IMR-90 (cell line): ENCODE measurements at regions not wholly inside any gene's neighbourhood (a gene's known extent, or its start where the extent isn't known, plus 50 kb on each side); places are given as distances from the start of the nearest gene placed in this dataset.

Source experiments
- ATAC-seq: fragments of 200-7000 bp; cut with Tn5 transposase; 2 replicates; pipeline ENCODE4 v1.9.1; 2020; ENCODE audit warnings: low read depth, mild to moderate bottlenecking, moderate library complexity
- BruUV-seq: library from RNA; stranded (reverse); fragments of 400-500 nt; replicated peaks from 2 replicates; lab custom pipeline; 2021; lab: Mats Ljungman, UMichigan
- CTCF ChIA-PET: fragments of 300-600 bp; formaldehyde crosslinking; extraction: SDS; loops from one replicate; lab custom pipeline; 2021; ENCODE audit warnings: antibody characterized with exemption; lab: Yijun Ruan, JAX
- POLR2A ChIA-PET: fragments of 300-600 bp; sonication (Branson Sonifier 250); formaldehyde crosslinking; loops from one replicate; lab custom pipeline; 2022; ENCODE audit warnings: antibody characterized with exemption; ENCODE audit not compliant: unreplicated experiment; lab: Charles Lee
- DNase-seq: peaks from one replicate; pipeline ENCODE4 v3.0.0; 2013
- H2AFZ ChIP-seq: replicated peaks from 2 replicates; pipeline ENCODE3; 2013; ENCODE audit warnings: low read length, mild to moderate bottlenecking; ENCODE audit not compliant: poor library complexity
- H2AK5ac ChIP-seq: 2 replicates; pipeline ENCODE4 v1.6.1; 2013; ENCODE audit warnings: low read depth, low read length, inconsistent platforms
- H2AK9ac ChIP-seq: replicated peaks from 2 replicates; pipeline ENCODE3; 2013; ENCODE audit warnings: mild to moderate bottlenecking, low read depth, low read length, moderate library complexity; ENCODE audit not compliant: poor library complexity
- H2BK120ac ChIP-seq: 2 replicates; pipeline ENCODE4 v1.6.1; 2013; ENCODE audit warnings: low read depth, low read length, inconsistent platforms
- H2BK15ac ChIP-seq: 3 replicates; pipeline ENCODE4 v1.6.1; 2013; ENCODE audit warnings: low read depth, low read length, inconsistent platforms
- H2BK20ac ChIP-seq: 2 replicates; pipeline ENCODE4 v1.6.1; 2013; ENCODE audit warnings: low read depth, mild to moderate bottlenecking, inconsistent platforms, low read length, moderate library complexity
- H2BK5ac ChIP-seq: 2 replicates; pipeline ENCODE4 v1.6.1; 2013; ENCODE audit warnings: mild to moderate bottlenecking, low read depth, low read length, inconsistent platforms; ENCODE audit not compliant: poor library complexity, severe bottlenecking
- H3K14ac ChIP-seq: replicated peaks from 2 replicates; pipeline ENCODE4 v1.6.1; 2013; ENCODE audit warnings: low read depth, low read length, inconsistent platforms
- H3K18ac ChIP-seq: 2 replicates; pipeline ENCODE4 v1.6.1; 2013; ENCODE audit warnings: low read depth, low read length, control low read depth
- H3K23ac ChIP-seq: 2 replicates; pipeline ENCODE4 v1.6.1; 2013; ENCODE audit warnings: low read depth, low read length, inconsistent platforms
- H3K27ac ChIP-seq: 2 replicates; pipeline ENCODE4 v1.5.1; 2013; ENCODE audit warnings: mild to moderate bottlenecking, control low read depth, low read length; ENCODE audit not compliant: insufficient read depth
- H3K27me3 ChIP-seq: 2 replicates; pipeline ENCODE4 v1.6.1; 2013; ENCODE audit warnings: low read length; ENCODE audit not compliant: control insufficient read depth, insufficient read depth
- H3K36me3 ChIP-seq: 2 replicates; pipeline ENCODE4 v1.6.1; 2013; ENCODE audit warnings: low read length, mixed read lengths; ENCODE audit not compliant: control insufficient read depth, insufficient read depth
- H3K4ac ChIP-seq: 2 replicates; pipeline ENCODE4 v1.6.1; 2013; ENCODE audit warnings: low read depth, low read length, inconsistent platforms
- H3K4me1 ChIP-seq: 2 replicates; pipeline ENCODE4 v1.6.1; 2013; ENCODE audit warnings: low read length, mixed read lengths; ENCODE audit not compliant: control insufficient read depth, insufficient read depth
- H3K4me2 ChIP-seq: 2 replicates; pipeline ENCODE4 v1.6.1; 2013; ENCODE audit warnings: low read depth, mild to moderate bottlenecking, control low read depth, low read length, moderate library complexity
- H3K4me3 ChIP-seq: 2 replicates; pipeline ENCODE4 v1.5.1; 2013; ENCODE audit warnings: low read depth, mild to moderate bottlenecking, control low read depth, low read length, moderate library complexity; ENCODE audit not compliant: insufficient read depth
- H3K56ac ChIP-seq: 2 replicates; pipeline ENCODE4 v1.6.1; 2013; ENCODE audit warnings: low read length, inconsistent platforms; ENCODE audit not compliant: insufficient read depth; ENCODE audit errors: extremely low read depth
- H3K79me1 ChIP-seq, 2 experiments: 2 replicates each; pipeline ENCODE4 v1.6.1; 2013; ENCODE audit warnings: low read length in 2 of 2, inconsistent platforms in 1 of 2, low read depth in 1 of 2
- H3K9ac ChIP-seq: 2 replicates; pipeline ENCODE4 v1.6.1; 2013; ENCODE audit warnings: low read depth, low read length, control low read depth
- H3K9me1 ChIP-seq: 2 replicates; pipeline ENCODE4 v1.6.1; 2013; ENCODE audit warnings: low read length, inconsistent platforms; ENCODE audit not compliant: insufficient read depth
- H3K9me3 ChIP-seq: 2 replicates; pipeline ENCODE4 v1.6.1; 2013; ENCODE audit warnings: low read length; ENCODE audit not compliant: control insufficient read depth, insufficient read depth
- H4K20me1 ChIP-seq: 2 replicates; pipeline ENCODE4 v1.6.1; 2013; ENCODE audit warnings: low read length, inconsistent platforms; ENCODE audit not compliant: insufficient read depth
- H4K5ac ChIP-seq: 2 replicates; pipeline ENCODE4 v1.6.1; 2013; ENCODE audit warnings: mild to moderate bottlenecking, low read depth, low read length, control low read depth
- H4K8ac ChIP-seq, 2 experiments: 2 replicates each; pipeline ENCODE4 v1.6.1; 2013; ENCODE audit warnings: low read depth in 2 of 2, low read length in 2 of 2, control low read depth in 1 of 2, inconsistent platforms in 1 of 2
- H4K91ac ChIP-seq: 2 replicates; pipeline ENCODE4 v1.6.1; 2013; ENCODE audit warnings: low read depth, low read length, inconsistent platforms; ENCODE audit not compliant: insufficient read depth
- BHLHE40 ChIP-seq: fragments of 150-350 bp; IDR thresholded peaks from 2 replicates; pipeline ENCODE4 v1.6.1; 2016; ENCODE audit warnings: mild to moderate bottlenecking, low read depth, low read length
- CEBPB ChIP-seq: IDR thresholded peaks from 2 replicates; pipeline ENCODE4 v1.6.1; 2012; ENCODE audit warnings: low read depth, low read length, improper control_type of control experiment
- CHD1 ChIP-seq: IDR thresholded peaks from 2 replicates; pipeline ENCODE4 v1.6.1; 2012; ENCODE audit warnings: low read depth, low read length, improper control_type of control experiment
- FOS ChIP-seq: fragments of 150-350 bp; IDR thresholded peaks from 2 replicates; pipeline ENCODE4 v1.6.1; 2016; ENCODE audit warnings: low read depth, low read length
- MAFK ChIP-seq: IDR thresholded peaks from 2 replicates; pipeline ENCODE4 v1.6.1; 2012; ENCODE audit warnings: low read depth, low read length, improper control_type of control experiment
- MAZ ChIP-seq: IDR thresholded peaks from 2 replicates; pipeline ENCODE4 v1.6.1; 2012; ENCODE audit warnings: low read depth, mild to moderate bottlenecking, low read length, improper control_type of control experiment, moderate library complexity, borderline replicate concordance
- NFE2L2 ChIP-seq: fragments of 150-350 bp; IDR thresholded peaks from 2 replicates; pipeline ENCODE4 v1.6.1; 2016; ENCODE audit warnings: low read depth, mild to moderate bottlenecking, low read length
- POLR2A ChIP-seq: IDR thresholded peaks from 2 replicates; pipeline ENCODE4 v1.6.1; 2012; ENCODE audit warnings: mild to moderate bottlenecking, low read depth, low read length
- RAD21 ChIP-seq: IDR thresholded peaks from 2 replicates; pipeline ENCODE4 v1.6.1; 2012; ENCODE audit warnings: low read length, improper control_type of control experiment
- RCOR1 ChIP-seq: IDR thresholded peaks from 2 replicates; pipeline ENCODE4 v1.6.1; 2012; ENCODE audit warnings: mild to moderate bottlenecking, low read length, improper control_type of control experiment; ENCODE audit not compliant: insufficient replicate concordance
- RFX5 ChIP-seq: IDR thresholded peaks from 2 replicates; pipeline ENCODE4 v1.8.0; 2012; ENCODE audit warnings: low read depth, mild to moderate bottlenecking, low read length, moderate library complexity
- SMC3 ChIP-seq: fragments of 150-350 bp; IDR thresholded peaks from 2 replicates; pipeline ENCODE4 v1.6.1; 2016; ENCODE audit warnings: low read depth, mild to moderate bottlenecking, antibody characterized with exemption, low read length, moderate library complexity
- WGBS, 2 experiments: methylation state at CpG; one replicate each; pipeline versions ENCODE4 v1.1.5 to v1.1.7; 2013; ENCODE audit warnings: missing lambda C conversion rate in 2 of 2; ENCODE audit not compliant: insufficient read length in 1 of 2; ENCODE audit errors: extremely low coverage in 2 of 2; 5-methylcytosine and 5-hydroxymethylcytosine counted together
- dilution Hi-C: fragments of 300-500 bp; cut with HindIII; formaldehyde crosslinking; loops from one replicate; pipeline ENCODE4 v1.14.3; 2018; ENCODE audit warnings: low sequenced_read_pairs; ENCODE audit not compliant: unreplicated experiment
- in situ Hi-C: fragments of 300-500 bp; cut with MboI; formaldehyde crosslinking; loops from 3 replicates; pipeline ENCODE4 v1.14.3; 2019; ENCODE audit warnings: low sequenced_read_pairs, inconsistent platforms, mixed read lengths
- intact Hi-C: fragments of 100-400 bp; cut with micrococcal nuclease; formaldehyde crosslinking; loops from 2 replicates; pipeline ENCODE4 v1.10.0; 2022
- TF ChIP-seq, protein P1 (sequence below): fragments of 150-350 bp; IDR thresholded peaks from 2 replicates; pipeline ENCODE4 v1.6.1; 2016; ENCODE audit warnings: low read depth, mild to moderate bottlenecking, low read length, moderate library complexity, borderline replicate concordance
- TF ChIP-seq, protein P2 (sequence below): fragments of 150-350 bp; IDR thresholded peaks from 2 replicates; pipeline ENCODE4 v1.6.1; 2017; ENCODE audit warnings: mild to moderate bottlenecking, antibody characterized with exemption, low read length, low read depth
- TF ChIP-seq, protein P3 (sequence below): conservative IDR thresholded peaks from 2 replicates; pipeline ENCODE4 v1.5.1; 2012; ENCODE audit warnings: mild to moderate bottlenecking, low read depth, low read length, improper control_type of control experiment

DNA sequence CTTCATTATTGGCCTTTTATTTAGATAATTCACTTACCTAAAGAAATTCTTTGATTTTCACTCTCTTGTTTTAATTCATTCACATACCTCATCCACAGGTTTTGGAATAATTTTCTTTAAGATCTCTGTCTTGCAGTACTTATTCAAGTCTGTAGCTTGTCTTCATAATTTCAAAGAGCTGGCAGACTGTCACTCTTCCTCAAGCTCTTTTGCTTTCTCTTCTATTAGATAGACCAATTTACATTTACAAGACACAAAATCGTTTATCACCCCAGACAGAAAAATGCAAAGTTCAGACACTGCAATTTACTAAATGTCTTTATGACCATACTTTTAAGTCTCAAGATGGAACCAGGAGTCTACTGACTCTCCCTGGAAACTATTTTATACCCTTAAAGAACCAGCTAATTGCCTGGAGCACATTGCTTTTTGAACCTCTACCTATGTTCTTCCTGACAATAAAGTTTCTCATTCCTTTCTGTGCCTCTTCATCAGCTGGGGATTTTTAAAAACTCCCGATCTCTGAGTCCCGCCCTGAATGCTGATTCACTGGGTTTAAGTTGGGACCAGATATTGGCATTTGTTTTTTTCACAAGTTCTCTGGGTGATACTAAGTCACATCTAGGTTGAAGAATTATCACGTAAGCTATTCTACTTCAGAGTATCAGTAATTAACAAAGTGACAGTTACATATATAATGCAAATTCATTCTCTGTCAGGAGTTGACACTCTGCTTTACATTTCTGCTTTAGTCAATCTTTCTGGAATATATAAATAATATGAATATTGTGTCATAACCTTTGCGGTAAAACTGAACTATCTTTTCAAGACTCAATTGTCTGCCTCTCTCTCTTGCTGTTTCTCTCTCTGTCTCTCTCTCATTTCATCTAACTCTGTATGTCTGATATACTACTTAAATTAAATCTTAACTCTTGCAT lies 196.4 kb downstream of the PCDH7 start:
- Histone ChIP-seq H2BK120ac (no peak overlapping the region), H2AFZ (no peak overlapping the region), H3K27ac (no peak overlapping the region), H4K20me1 (no peaks in the 10 kb centered on the region), H3K9ac (no peak overlapping the region), H3K27me3 (no peaks in the 10 kb centered on the region), H4K8ac (no peak overlapping the region), H3K23ac (no peak overlapping the region), H2AK5ac (no peak overlapping the region), H4K91ac (no peak overlapping the region), H3K4ac (no peak overlapping the region), H3K79me1 (no peaks in the 10 kb centered on the region; a peak in 1 of 4 replicates), H3K56ac (no peak overlapping the region), H3K9me1 (no peaks in the 10 kb centered on the region), H3K36me3 (no peaks in the 10 kb centered on the region), H3K4me1 (no peaks in the 10 kb centered on the region), H3K9me3 (no peaks in the 10 kb centered on the region), H3K14ac (no peak overlapping the region), H2AK9ac (no peak overlapping the region), H2BK15ac (no peak overlapping the region), H2BK20ac (no peak overlapping the region), H2BK5ac (no peak overlapping the region), H4K5ac (no peak overlapping the region), H3K4me3 (no peak overlapping the region), H3K18ac (no peak overlapping the region), H3K4me2 (no peak overlapping the region)
- ATAC-seq (no peak), DNase-seq (no peak)
- POLR2A ChIA-PET: no interaction called here
- BruUV-seq: no TSS peak
- WGBS, 2 experiments: 80% methylated on average over 1 of the region's 5 CpGs; no CpG with 5 or more reads in 1 of the 2 experiments
- dilution Hi-C loops (no loop called here), intact Hi-C loops (no loop called here), in situ Hi-C loops (no loop called here)
- CTCF ChIA-PET: no interaction called here
- TF ChIP-seq, protein P1, sequence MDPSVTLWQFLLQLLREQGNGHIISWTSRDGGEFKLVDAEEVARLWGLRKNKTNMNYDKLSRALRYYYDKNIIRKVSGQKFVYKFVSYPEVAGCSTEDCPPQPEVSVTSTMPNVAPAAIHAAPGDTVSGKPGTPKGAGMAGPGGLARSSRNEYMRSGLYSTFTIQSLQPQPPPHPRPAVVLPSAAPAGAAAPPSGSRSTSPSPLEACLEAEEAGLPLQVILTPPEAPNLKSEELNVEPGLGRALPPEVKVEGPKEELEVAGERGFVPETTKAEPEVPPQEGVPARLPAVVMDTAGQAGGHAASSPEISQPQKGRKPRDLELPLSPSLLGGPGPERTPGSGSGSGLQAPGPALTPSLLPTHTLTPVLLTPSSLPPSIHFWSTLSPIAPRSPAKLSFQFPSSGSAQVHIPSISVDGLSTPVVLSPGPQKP: no peak
- TF ChIP-seq MAFK: no peak
- no peak for TF ChIP-seq RAD21
- TF ChIP-seq, protein P2, sequence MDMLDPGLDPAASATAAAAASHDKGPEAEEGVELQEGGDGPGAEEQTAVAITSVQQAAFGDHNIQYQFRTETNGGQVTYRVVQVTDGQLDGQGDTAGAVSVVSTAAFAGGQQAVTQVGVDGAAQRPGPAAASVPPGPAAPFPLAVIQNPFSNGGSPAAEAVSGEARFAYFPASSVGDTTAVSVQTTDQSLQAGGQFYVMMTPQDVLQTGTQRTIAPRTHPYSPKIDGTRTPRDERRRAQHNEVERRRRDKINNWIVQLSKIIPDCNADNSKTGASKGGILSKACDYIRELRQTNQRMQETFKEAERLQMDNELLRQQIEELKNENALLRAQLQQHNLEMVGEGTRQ: no peak
- no peak for TF ChIP-seq BHLHE40
- TF ChIP-seq NFE2L2: no peak
- TF ChIP-seq POLR2A: no peak
- TF ChIP-seq SMC3: no peak
- TF ChIP-seq CEBPB: no peak
- TF ChIP-seq FOS: no peak
- TF ChIP-seq MAZ: no peak
- TF ChIP-seq, protein P3, sequence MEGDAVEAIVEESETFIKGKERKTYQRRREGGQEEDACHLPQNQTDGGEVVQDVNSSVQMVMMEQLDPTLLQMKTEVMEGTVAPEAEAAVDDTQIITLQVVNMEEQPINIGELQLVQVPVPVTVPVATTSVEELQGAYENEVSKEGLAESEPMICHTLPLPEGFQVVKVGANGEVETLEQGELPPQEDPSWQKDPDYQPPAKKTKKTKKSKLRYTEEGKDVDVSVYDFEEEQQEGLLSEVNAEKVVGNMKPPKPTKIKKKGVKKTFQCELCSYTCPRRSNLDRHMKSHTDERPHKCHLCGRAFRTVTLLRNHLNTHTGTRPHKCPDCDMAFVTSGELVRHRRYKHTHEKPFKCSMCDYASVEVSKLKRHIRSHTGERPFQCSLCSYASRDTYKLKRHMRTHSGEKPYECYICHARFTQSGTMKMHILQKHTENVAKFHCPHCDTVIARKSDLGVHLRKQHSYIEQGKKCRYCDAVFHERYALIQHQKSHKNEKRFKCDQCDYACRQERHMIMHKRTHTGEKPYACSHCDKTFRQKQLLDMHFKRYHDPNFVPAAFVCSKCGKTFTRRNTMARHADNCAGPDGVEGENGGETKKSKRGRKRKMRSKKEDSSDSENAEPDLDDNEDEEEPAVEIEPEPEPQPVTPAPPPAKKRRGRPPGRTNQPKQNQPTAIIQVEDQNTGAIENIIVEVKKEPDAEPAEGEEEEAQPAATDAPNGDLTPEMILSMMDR: no peak
- TF ChIP-seq RCOR1: no peak
- no peak for TF ChIP-seq RFX5
- TF ChIP-seq CHD1: no peak
